ENCODE measurements at regions not wholly inside any gene's neighbourhood (a gene's known extent, or its start where the extent isn't known, plus 50 kb on each side); places are given as distances from the start of the nearest gene placed in this dataset.
"Not testable (repeated sequence)": the region's sequence is repeated elsewhere in the genome, so short reads cannot be mapped to it uniquely, and the experiment has no call there.

- DNase-seq = no peak
Measured at GRCh38 chr16:63174801-63175200, 1138.6 kb upstream of the CDH8 start.

- DNase-seq = no peak
Measured at GRCh38 chr16:63171545-63171944, 1135.3 kb upstream of the CDH8 start.

- no peak for DNase-seq
Measured at GRCh38 chr16:63169100-63169499, 1132.9 kb upstream of the CDH8 start.

- DNase-seq = no peak
Measured at GRCh38 chr16:63157818-63158217, 1121.6 kb upstream of the CDH8 start.

- DNase-seq = no peak
Measured at GRCh38 chr16:63146251-63146650, 1110.0 kb upstream of the CDH8 start.

- no peak for DNase-seq
Measured at GRCh38 chr16:63145411-63145810, 1109.2 kb upstream of the CDH8 start.

- DNase-seq = no peak
Measured at GRCh38 chr16:63135069-63135468, 1098.8 kb upstream of the CDH8 start.

GRCh38 chr16:63131503-63131902 is 1095.3 kb upstream of the CDH8 start:
- no peak for DNase-seq

GRCh38 chr16:63130942-63131341 is 1094.7 kb upstream of the CDH8 start:
- DNase-seq = no peak

- DNase-seq = no peak
Measured at GRCh38 chr16:63129411-63130125, 1093.3 kb upstream of the CDH8 start.

- not testable (repeated sequence) for DNase-seq
Measured at GRCh38 chr16:63119905-63120304, 1083.7 kb upstream of the CDH8 start.

- no peak for DNase-seq
Measured at GRCh38 chr16:63100082-63100481, 1063.8 kb upstream of the CDH8 start.

- no peak for DNase-seq
Measured at GRCh38 chr16:63096857-63097256, 1060.6 kb upstream of the CDH8 start.

GRCh38 chr16:63092736-63093135 is 1056.5 kb upstream of the CDH8 start:
- no peak for DNase-seq

GRCh38 chr16:63082101-63082500 is 1045.9 kb upstream of the CDH8 start:
- DNase-seq = no peak

- no peak for DNase-seq
Measured at GRCh38 chr16:63080746-63081145, 1044.5 kb upstream of the CDH8 start.

- DNase-seq = no peak
Measured at GRCh38 chr16:63069047-63069446, 1032.8 kb upstream of the CDH8 start.

- no peak for DNase-seq
Measured at GRCh38 chr16:63067141-63067540, 1030.9 kb upstream of the CDH8 start.

- no peak for DNase-seq
Measured at GRCh38 chr16:63066552-63066951, 1030.3 kb upstream of the CDH8 start.

- no peak for DNase-seq
Measured at GRCh38 chr16:63061319-63061718, 1025.1 kb upstream of the CDH8 start.

GRCh38 chr16:63059676-63060075 is 1023.4 kb upstream of the CDH8 start:
- DNase-seq = no peak

GRCh38 chr16:63057341-63057740 is 1021.1 kb upstream of the CDH8 start:
- DNase-seq = no peak

- no peak for DNase-seq
Measured at GRCh38 chr16:63050391-63050790, 1014.2 kb upstream of the CDH8 start.

GRCh38 chr16:63038397-63039106 is 1002.3 kb upstream of the CDH8 start:
- DNase-seq = no peak
